AG09309 (cell line): ENCODE measurements at regions not wholly inside any gene's neighbourhood (a gene's known extent, or its start where the extent isn't known, plus 50 kb on each side); places are given as distances from the start of the nearest gene placed in this dataset.
"Not testable (repeated sequence)": the region's sequence is repeated elsewhere in the genome, so short reads cannot be mapped to it uniquely, and the experiment has no call there.

Experiments
- DNase-seq: peaks from one replicate; pipeline ENCODE4 v3.0.0-alpha.2; 2010; ENCODE audit warnings: low read depth
- H3K4me3 ChIP-seq: 2 replicates; pipeline ENCODE4 v1.5.1; 2011; ENCODE audit warnings: mild to moderate bottlenecking, low read depth, low read length, moderate library complexity; ENCODE audit not compliant: control insufficient read depth
- CTCF ChIP-seq: IDR thresholded peaks from 2 replicates; pipeline ENCODE4 v1.5.1; 2011; ENCODE audit warnings: mild to moderate bottlenecking, low read depth, low read length, inconsistent platforms; ENCODE audit not compliant: insufficient read depth, control insufficient read depth; ENCODE audit errors: missing control alignments

GRCh38 chr4:31737419-31737818 is 1017.2 kb downstream of the PCDH7 start:
- H3K4me3 ChIP-seq, result no peak overlapping the region
- no peak for TF ChIP-seq CTCF
- DNase-seq, result no peak

- no peak overlapping the region for H3K4me3 ChIP-seq
- DNase-seq, result no peak
- no peak for TF ChIP-seq CTCF
Observed at GRCh38 chr4:31741326-31741725, 1021.2 kb downstream of the PCDH7 start.

- TF ChIP-seq CTCF, result no peak
- DNase-seq, result no peak
- H3K4me3 ChIP-seq, result no peak overlapping the region
Observed at GRCh38 chr4:31748382-31748781, 1028.2 kb downstream of the PCDH7 start.

GRCh38 chr4:31750581-31750980 is 1030.4 kb downstream of the PCDH7 start:
- DNase-seq, H3K4me3 ChIP-seq: not testable (repeated sequence)

GRCh38 chr4:31755751-31756150 is 1035.6 kb downstream of the PCDH7 start:
- no peak overlapping the region for H3K4me3 ChIP-seq
- DNase-seq, result no peak
- no peak for TF ChIP-seq CTCF

- no peak for TF ChIP-seq CTCF
- no peak for DNase-seq
- no peak overlapping the region for H3K4me3 ChIP-seq
Observed at GRCh38 chr4:31768756-31769155, 1048.6 kb downstream of the PCDH7 start.

GRCh38 chr4:31783311-31783710 is 1063.1 kb downstream of the PCDH7 start:
- DNase-seq, result no peak
- TF ChIP-seq CTCF, result no peak
- no peak overlapping the region for H3K4me3 ChIP-seq
